ENCODE measurements at regions not wholly inside any gene's neighbourhood (a gene's known extent, or its start where the extent isn't known, plus 50 kb on each side); places are given as distances from the start of the nearest gene placed in this dataset.
"Not testable (repeated sequence)": the region's sequence is repeated elsewhere in the genome, so short reads cannot be mapped to it uniquely, and the experiment has no call there.

DNA sequence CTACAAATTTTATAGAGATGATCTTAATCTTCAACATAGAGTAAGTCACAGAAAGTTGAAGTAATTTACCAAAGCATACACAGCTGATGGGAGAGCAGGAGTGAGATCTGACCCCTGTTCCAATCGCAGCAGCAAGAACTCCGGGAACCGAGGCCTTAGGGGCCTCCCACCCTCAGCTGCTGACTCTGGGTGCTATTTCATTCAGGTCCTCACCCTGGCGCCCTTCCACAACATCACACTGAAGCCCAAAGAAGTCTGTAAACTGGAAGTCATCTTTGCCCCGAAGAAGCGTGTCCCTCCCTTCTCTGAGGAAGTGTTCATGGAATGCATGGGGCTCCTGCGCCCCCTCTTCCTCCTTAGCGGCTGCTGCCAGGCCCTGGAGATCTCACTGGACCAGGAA lies 57.0 kb upstream of the NBPF12 start:
- TF ChIP-seq, protein P1, sequence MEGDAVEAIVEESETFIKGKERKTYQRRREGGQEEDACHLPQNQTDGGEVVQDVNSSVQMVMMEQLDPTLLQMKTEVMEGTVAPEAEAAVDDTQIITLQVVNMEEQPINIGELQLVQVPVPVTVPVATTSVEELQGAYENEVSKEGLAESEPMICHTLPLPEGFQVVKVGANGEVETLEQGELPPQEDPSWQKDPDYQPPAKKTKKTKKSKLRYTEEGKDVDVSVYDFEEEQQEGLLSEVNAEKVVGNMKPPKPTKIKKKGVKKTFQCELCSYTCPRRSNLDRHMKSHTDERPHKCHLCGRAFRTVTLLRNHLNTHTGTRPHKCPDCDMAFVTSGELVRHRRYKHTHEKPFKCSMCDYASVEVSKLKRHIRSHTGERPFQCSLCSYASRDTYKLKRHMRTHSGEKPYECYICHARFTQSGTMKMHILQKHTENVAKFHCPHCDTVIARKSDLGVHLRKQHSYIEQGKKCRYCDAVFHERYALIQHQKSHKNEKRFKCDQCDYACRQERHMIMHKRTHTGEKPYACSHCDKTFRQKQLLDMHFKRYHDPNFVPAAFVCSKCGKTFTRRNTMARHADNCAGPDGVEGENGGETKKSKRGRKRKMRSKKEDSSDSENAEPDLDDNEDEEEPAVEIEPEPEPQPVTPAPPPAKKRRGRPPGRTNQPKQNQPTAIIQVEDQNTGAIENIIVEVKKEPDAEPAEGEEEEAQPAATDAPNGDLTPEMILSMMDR (IDR thresholded peaks at IDR 0.05): not testable (repeated sequence)
- TF ChIP-seq POLR2A (IDR thresholded peaks at IDR 0.05): not testable (repeated sequence)
